ENCODE measurements at regions not wholly inside any gene's neighbourhood (a gene's known extent, or its start where the extent isn't known, plus 50 kb on each side); places are given as distances from the start of the nearest gene placed in this dataset.

- Mint-ChIP-seq H3K36me3 (ENCODE audit: low read depth) (no peaks in the 10 kb centered on the region), H3K9me3 (no peaks in the 10 kb centered on the region), H3K27me3 (ENCODE audit: insufficient read depth) (no peaks in the 10 kb centered on the region), H3K4me1 (peaks cover 5% of the 10 kb centered on the region), H3K27ac (no peak overlapping the region), H3K4me3 (no peak overlapping the region)
- no peak for DNase-seq
- no peak overlapping the region for H3K4me3 ChIP-seq (ENCODE audit: low read length)
- H3K27ac ChIP-seq (ENCODE audit: low read depth, low read length): no peak overlapping the region
- H3K36me3 ChIP-seq (ENCODE audit: control insufficient read depth, insufficient read depth, low read length): no peaks in the 10 kb centered on the region
- H3K27me3 ChIP-seq (ENCODE audit: control insufficient read depth, insufficient read depth, low read length, poor library complexity, severe bottlenecking): no peaks in the 10 kb centered on the region
- no peaks in the 10 kb centered on the region for H3K4me1 ChIP-seq (ENCODE audit: control insufficient read depth, insufficient read depth, low read length)
- TF ChIP-seq, protein P1, sequence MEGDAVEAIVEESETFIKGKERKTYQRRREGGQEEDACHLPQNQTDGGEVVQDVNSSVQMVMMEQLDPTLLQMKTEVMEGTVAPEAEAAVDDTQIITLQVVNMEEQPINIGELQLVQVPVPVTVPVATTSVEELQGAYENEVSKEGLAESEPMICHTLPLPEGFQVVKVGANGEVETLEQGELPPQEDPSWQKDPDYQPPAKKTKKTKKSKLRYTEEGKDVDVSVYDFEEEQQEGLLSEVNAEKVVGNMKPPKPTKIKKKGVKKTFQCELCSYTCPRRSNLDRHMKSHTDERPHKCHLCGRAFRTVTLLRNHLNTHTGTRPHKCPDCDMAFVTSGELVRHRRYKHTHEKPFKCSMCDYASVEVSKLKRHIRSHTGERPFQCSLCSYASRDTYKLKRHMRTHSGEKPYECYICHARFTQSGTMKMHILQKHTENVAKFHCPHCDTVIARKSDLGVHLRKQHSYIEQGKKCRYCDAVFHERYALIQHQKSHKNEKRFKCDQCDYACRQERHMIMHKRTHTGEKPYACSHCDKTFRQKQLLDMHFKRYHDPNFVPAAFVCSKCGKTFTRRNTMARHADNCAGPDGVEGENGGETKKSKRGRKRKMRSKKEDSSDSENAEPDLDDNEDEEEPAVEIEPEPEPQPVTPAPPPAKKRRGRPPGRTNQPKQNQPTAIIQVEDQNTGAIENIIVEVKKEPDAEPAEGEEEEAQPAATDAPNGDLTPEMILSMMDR (conservative IDR thresholded peaks at IDR 0.05): peak; percentile 29
- H3K9me3 ChIP-seq (ENCODE audit: control insufficient read depth, low read length): no peaks in the 10 kb centered on the region
- 87 to 90% methylated on average over 2 to 3 of the region's 3 CpGs for WGBS, 2 experiments (ENCODE audit: insufficient coverage in 1 of 2, insufficient read length in 1 of 2)
- H3K9ac ChIP-seq (ENCODE audit: extremely low read depth, low read length, poor library complexity, severe bottlenecking): no peak overlapping the region
Measured at GRCh38 chr9:13485068-13485596, 205.6 kb upstream of the MPDZ start.

GRCh38 chr9:13484186-13484585, 204.7 kb upstream of the MPDZ start:
- H3K4me3 ChIP-seq (ENCODE audit: low read length): no peak overlapping the region
- WGBS, 2 experiments (ENCODE audit: insufficient coverage in 1 of 2, insufficient read length in 1 of 2): 94 to 100% methylated on average over 3 of the region's 3 CpGs
- no peaks in the 10 kb centered on the region for H3K9me3 Mint-ChIP-seq
- peaks cover 5% of the 10 kb centered on the region for H3K4me1 Mint-ChIP-seq
- TF ChIP-seq, protein P1 (conservative IDR thresholded peaks at IDR 0.05): no peak
- DNase-seq: no peak
- H3K27ac ChIP-seq (ENCODE audit: low read depth, low read length): no peak overlapping the region
- no peaks in the 10 kb centered on the region for H3K4me1 ChIP-seq (ENCODE audit: control insufficient read depth, insufficient read depth, low read length)
- no peaks in the 10 kb centered on the region for H3K36me3 Mint-ChIP-seq (ENCODE audit: low read depth)
- no peaks in the 10 kb centered on the region for H3K36me3 ChIP-seq (ENCODE audit: control insufficient read depth, insufficient read depth, low read length)
- no peaks in the 10 kb centered on the region for H3K27me3 Mint-ChIP-seq (ENCODE audit: insufficient read depth)
- no peak overlapping the region for H3K9ac ChIP-seq (ENCODE audit: extremely low read depth, low read length, poor library complexity, severe bottlenecking)
- no peaks in the 10 kb centered on the region for H3K27me3 ChIP-seq (ENCODE audit: control insufficient read depth, insufficient read depth, low read length, poor library complexity, severe bottlenecking)
- H3K27ac Mint-ChIP-seq: no peak overlapping the region
- no peak overlapping the region for H3K4me3 Mint-ChIP-seq
- no peaks in the 10 kb centered on the region for H3K9me3 ChIP-seq (ENCODE audit: control insufficient read depth, low read length)

DNA sequence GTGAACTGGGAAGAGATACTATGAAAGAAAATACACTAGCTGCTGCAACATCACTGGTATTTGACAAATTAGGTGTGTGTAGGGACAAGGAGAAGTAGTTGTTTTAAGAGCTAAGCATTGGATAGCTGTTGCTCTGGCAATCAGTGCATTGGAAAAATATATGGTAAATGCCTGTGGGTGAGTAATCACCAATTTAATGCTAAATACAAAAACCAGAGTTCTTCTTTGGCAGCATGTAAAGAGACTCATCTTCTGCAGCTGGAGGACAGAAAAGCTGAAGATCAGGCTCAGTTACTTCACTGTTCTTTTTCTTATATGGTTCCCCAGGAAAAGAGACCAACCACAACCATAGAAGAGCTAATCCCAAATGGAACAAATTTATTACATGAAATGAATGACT, 201.8 kb upstream of the MPDZ start:
- Histone ChIP-seq H3K9ac (ENCODE audit: extremely low read depth, low read length, poor library complexity, severe bottlenecking) (no peak overlapping the region), H3K9me3 (ENCODE audit: control insufficient read depth, low read length) (no peaks in the 10 kb centered on the region), H3K36me3 (ENCODE audit: control insufficient read depth, insufficient read depth, low read length) (no peaks in the 10 kb centered on the region), H3K27me3 (ENCODE audit: control insufficient read depth, insufficient read depth, low read length, poor library complexity, severe bottlenecking) (no peaks in the 10 kb centered on the region), H3K4me3 (ENCODE audit: low read length) (no peak overlapping the region), H3K4me1 (ENCODE audit: control insufficient read depth, insufficient read depth, low read length) (no peaks in the 10 kb centered on the region), H3K27ac (ENCODE audit: low read depth, low read length) (no peak overlapping the region)
- Mint-ChIP-seq H3K4me3 (no peak overlapping the region), H3K27me3 (ENCODE audit: insufficient read depth) (no peaks in the 10 kb centered on the region), H3K27ac (no peak overlapping the region), H3K4me1 (peaks cover 5% of the 10 kb centered on the region), H3K36me3 (ENCODE audit: low read depth) (no peaks in the 10 kb centered on the region), H3K9me3 (peaks cover 4% of the 10 kb centered on the region)
- TF ChIP-seq, protein P1 (conservative IDR thresholded peaks at IDR 0.05): no peak
- no peak for DNase-seq
